WTC11 (cell line): ENCODE measurements at regions not wholly inside any gene's neighbourhood (a gene's known extent, or its start where the extent isn't known, plus 50 kb on each side); places are given as distances from the start of the nearest gene placed in this dataset.

Source experiments
- ATAC-seq: fragments of 200-7000 bp; cut with Tn5 transposase; 2 replicates; pipeline ENCODE4 v1.10.0; 2021; ENCODE audit warnings: mild to moderate bottlenecking, moderate library complexity
- CTCF ChIA-PET: fragments of 300-600 bp; sonication (Branson Sonifier 250); formaldehyde crosslinking; loops from one replicate; lab custom pipeline; 2021; ENCODE audit warnings: antibody characterized with exemption; lab: Charles Lee
- POLR2A ChIA-PET: fragments of 350-600 bp; sonication (Branson Sonifier 250); formaldehyde crosslinking; loops from one replicate; lab custom pipeline; 2021; ENCODE audit warnings: antibody characterized with exemption; lab: Charles Lee
- DNase-seq: peaks from one replicate; pipeline ENCODE4 v3.0.0; 2021; ENCODE audit warnings: low spot score
- H3K27ac Mint-ChIP-seq: 2 replicates; pipeline ENCODE4 v1.8.0; 2021; ENCODE audit warnings: mixed read lengths
- H3K27me3 Mint-ChIP-seq: 2 replicates; pipeline ENCODE4 v1.8.0; 2021; ENCODE audit warnings: low read depth, mild to moderate bottlenecking, moderate library complexity, mixed read lengths
- H3K36me3 Mint-ChIP-seq: 2 replicates; pipeline ENCODE4 v1.8.0; 2021; ENCODE audit warnings: mixed read lengths
- H3K4me1 Mint-ChIP-seq: 2 replicates; pipeline ENCODE4 v1.8.0; 2022; ENCODE audit warnings: mixed read lengths
- H3K4me3 Mint-ChIP-seq: 2 replicates; pipeline ENCODE4 v1.8.0; 2021; ENCODE audit warnings: mild to moderate bottlenecking, moderate library complexity, mixed read lengths
- H3K9me3 Mint-ChIP-seq: 2 replicates; pipeline ENCODE4 v1.8.0; 2021; ENCODE audit warnings: mixed read lengths
- AR ChIP-seq: fragments of 250-450 bp; sonication (Bioruptor Pico); IDR thresholded peaks from 2 replicates; pipeline ENCODE4 v1.9.0; 2021; ENCODE audit warnings: mild to moderate bottlenecking
- ATF6 ChIP-seq: sonication (generic); formaldehyde crosslinking; IDR thresholded peaks from 2 replicates; pipeline ENCODE4 v1.8.1; 2023; ENCODE audit warnings: mild to moderate bottlenecking, missing genetic modification reagents
- IRF2 ChIP-seq: sonication (generic); formaldehyde crosslinking; IDR thresholded peaks from 2 replicates; pipeline ENCODE4 v1.8.0; 2022; ENCODE audit warnings: low read depth, missing genetic modification reagents, borderline replicate concordance
- JUN ChIP-seq: sonication (generic); formaldehyde crosslinking; IDR thresholded peaks from 2 replicates; pipeline ENCODE4 v1.8.0; 2023; ENCODE audit warnings: mild to moderate bottlenecking, missing genetic modification reagents
- NFATC4 ChIP-seq: fragments of 250-450 bp; sonication (Bioruptor Pico); IDR thresholded peaks from 2 replicates; pipeline ENCODE4 v1.9.0; 2021; ENCODE audit warnings: mild to moderate bottlenecking
- NR2C2 ChIP-seq: sonication (generic); formaldehyde crosslinking; IDR thresholded peaks from 2 replicates; pipeline ENCODE4 v1.8.0; 2022; ENCODE audit warnings: mild to moderate bottlenecking, missing genetic modification reagents
- PREB ChIP-seq: sonication (generic); formaldehyde crosslinking; IDR thresholded peaks from 2 replicates; pipeline ENCODE4 v1.8.1; 2022; ENCODE audit warnings: mild to moderate bottlenecking, missing genetic modification reagents, moderate library complexity, borderline replicate concordance
- SMAD4 ChIP-seq: sonication (generic); formaldehyde crosslinking; IDR thresholded peaks from 2 replicates; pipeline ENCODE4 v1.8.0; 2022; ENCODE audit warnings: mild to moderate bottlenecking, missing genetic modification reagents
- TCF7 ChIP-seq: sonication (generic); formaldehyde crosslinking; IDR thresholded peaks from 2 replicates; pipeline ENCODE4 v1.8.0; 2022; ENCODE audit warnings: mild to moderate bottlenecking, low read depth, missing genetic modification reagents, moderate library complexity
- ZNF232 ChIP-seq: sonication (generic); formaldehyde crosslinking; IDR thresholded peaks from 2 replicates; pipeline ENCODE4 v1.8.0; 2022; ENCODE audit warnings: mild to moderate bottlenecking, missing genetic modification reagents
- ZNF263 ChIP-seq: sonication (generic); formaldehyde crosslinking; IDR thresholded peaks from 2 replicates; pipeline ENCODE4 v1.8.1; 2022; ENCODE audit warnings: low read depth, mild to moderate bottlenecking, moderate library complexity, missing genetic modification reagents
- ZNF281 ChIP-seq: sonication (generic); formaldehyde crosslinking; IDR thresholded peaks from 2 replicates; pipeline ENCODE4 v1.8.0; 2023; ENCODE audit warnings: mild to moderate bottlenecking, missing genetic modification reagents
- ZSCAN18 ChIP-seq: fragments of 250-450 bp; sonication (Bioruptor Pico); IDR thresholded peaks from 2 replicates; pipeline ENCODE4 v2.1.2; 2022; ENCODE audit warnings: mild to moderate bottlenecking, moderate library complexity

- TF ChIP-seq ZNF281 (CRISPR knock-in tag) (no peak), JUN (no peak), ZNF263 (CRISPR knock-in tag) (no peak), TCF7 (CRISPR knock-in tag) (no peak), PREB (CRISPR knock-in tag) (no peak), SMAD4 (CRISPR knock-in tag) (no peak), AR (CRISPR knock-in tag) (no peak), ZSCAN18 (CRISPR knock-in tag) (no peak)
Measured at GRCh38 chrX:99857455-99857854, 552.6 kb downstream of the PCDH19 start (continued).

- no peak overlapping the region for H3K27ac Mint-ChIP-seq
- CTCF ChIA-PET, result no interaction called here
- no peak for DNase-seq
- H3K36me3 Mint-ChIP-seq, result peaks cover 4% of the 10 kb centered on the region; the same call in 1 of the 2 replicates
- POLR2A ChIA-PET, result no interaction called here
- H3K4me3 Mint-ChIP-seq, result no peak overlapping the region
- peaks cover 13% of the 10 kb centered on the region for H3K9me3 Mint-ChIP-seq
- H3K27me3 Mint-ChIP-seq, result no peaks in the 10 kb centered on the region
- TF ChIP-seq ZNF263 (CRISPR knock-in tag), result no peak
- no peak for TF ChIP-seq ZNF232 (CRISPR knock-in tag)
- TF ChIP-seq ATF6 (CRISPR knock-in tag), result no peak
- no peak for TF ChIP-seq NFATC4
- TF ChIP-seq NR2C2 (CRISPR knock-in tag), result no peak
- no peak for TF ChIP-seq ZSCAN18 (CRISPR knock-in tag)
- TF ChIP-seq IRF2 (CRISPR knock-in tag), result no peak
- no peaks in the 10 kb centered on the region for H3K4me1 Mint-ChIP-seq
- ATAC-seq, result no peak
Measured at GRCh38 chrX:99833821-99834220, 576.3 kb downstream of the PCDH19 start.
